ENCODE measurements at regions not wholly inside any gene's neighbourhood (a gene's known extent, or its start where the extent isn't known, plus 50 kb on each side); places are given as distances from the start of the nearest gene placed in this dataset.

GRCh38 chr22:48088251-48088650, 1325.8 kb downstream of the TBC1D22A start:
- H3K4me1 ChIP-seq (ENCODE audit: low read depth) = no peaks in the 10 kb centered on the region
- H3K27ac ChIP-seq = no peak overlapping the region
- no peak for TF ChIP-seq CTCF (IDR thresholded peaks at IDR 0.05; ENCODE audit: low read depth, low read length)

GRCh38 chr22:48085901-48086645, 1323.6 kb downstream of the TBC1D22A start:
- Histone ChIP-seq H3K4me1 (ENCODE audit: low read depth) (no peaks in the 10 kb centered on the region), H3K9me3 (ENCODE audit: low read depth) (no peaks in the 10 kb centered on the region), H3K27ac (no peak overlapping the region), H3K4me3 (no peak overlapping the region), H3K27me3 (no peaks in the 10 kb centered on the region), H3K36me3 (no peaks in the 10 kb centered on the region)
- no peak for DNase-seq (ENCODE audit: low read depth in 1 of 2, low spot score in 1 of 2)
- no peak for TF ChIP-seq CTCF (IDR thresholded peaks at IDR 0.05; ENCODE audit: low read depth, low read length)

More at GRCh38 chr22:48088251-48088650, 1325.8 kb downstream of the TBC1D22A start:
- DNase-seq (ENCODE audit: low read depth in 1 of 2, low spot score in 1 of 2) = no peak
- H3K4me3 ChIP-seq = no peak overlapping the region
- no peaks in the 10 kb centered on the region for H3K36me3 ChIP-seq
- no peaks in the 10 kb centered on the region for H3K9me3 ChIP-seq (ENCODE audit: low read depth)
- no peaks in the 10 kb centered on the region for H3K27me3 ChIP-seq

- no peak for DNase-seq (ENCODE audit: low read depth in 1 of 2, low spot score in 1 of 2)
- Histone ChIP-seq H3K27ac (no peak overlapping the region), H3K27me3 (no peaks in the 10 kb centered on the region), H3K4me3 (no peak overlapping the region), H3K36me3 (no peaks in the 10 kb centered on the region), H3K4me1 (ENCODE audit: low read depth) (no peaks in the 10 kb centered on the region), H3K9me3 (ENCODE audit: low read depth) (no peaks in the 10 kb centered on the region)
- TF ChIP-seq CTCF (IDR thresholded peaks at IDR 0.05; ENCODE audit: low read depth, low read length) = no peak
These were observed 1322.2 kb downstream of the TBC1D22A start for GRCh38 chr22:48084729-48085050.

GRCh38 chr22:48084041-48084728, 1321.7 kb downstream of the TBC1D22A start:
- DNase-seq (ENCODE audit: low read depth in 1 of 2, low spot score in 1 of 2) = no peak
- no peak overlapping the region for H3K27ac ChIP-seq
- H3K4me1 ChIP-seq (ENCODE audit: low read depth) = no peaks in the 10 kb centered on the region
- H3K27me3 ChIP-seq = no peaks in the 10 kb centered on the region
- no peaks in the 10 kb centered on the region for H3K36me3 ChIP-seq
- H3K9me3 ChIP-seq (ENCODE audit: low read depth) = no peaks in the 10 kb centered on the region
- no peak for TF ChIP-seq CTCF (IDR thresholded peaks at IDR 0.05; ENCODE audit: low read depth, low read length)
- H3K4me3 ChIP-seq = no peak overlapping the region

- Histone ChIP-seq H3K4me3 (no peak overlapping the region), H3K36me3 (no peaks in the 10 kb centered on the region), H3K4me1 (ENCODE audit: low read depth) (no peaks in the 10 kb centered on the region), H3K9me3 (ENCODE audit: low read depth) (no peaks in the 10 kb centered on the region), H3K27ac (no peak overlapping the region), H3K27me3 (no peaks in the 10 kb centered on the region)
- no peak for DNase-seq (ENCODE audit: low read depth in 1 of 2, low spot score in 1 of 2)
- TF ChIP-seq CTCF (IDR thresholded peaks at IDR 0.05; ENCODE audit: low read depth, low read length) = no peak
These were observed 1321.1 kb downstream of the TBC1D22A start for GRCh38 chr22:48083502-48083901.
